Medulla oblongata (tissue), 1 donor: ENCODE measurements at regions not wholly inside any gene's neighbourhood (a gene's known extent, or its start where the extent isn't known, plus 50 kb on each side); places are given as distances from the start of the nearest gene placed in this dataset.
"Not testable (repeated sequence)": the region's sequence is repeated elsewhere in the genome, so short reads cannot be mapped to it uniquely, and the experiment has no call there.

ENCODE experiments used
- DNase-seq: peaks from one replicate; pipeline ENCODE4 v3.0.0-alpha.2; 2015; ENCODE audit errors: extremely low spot score

DNA sequence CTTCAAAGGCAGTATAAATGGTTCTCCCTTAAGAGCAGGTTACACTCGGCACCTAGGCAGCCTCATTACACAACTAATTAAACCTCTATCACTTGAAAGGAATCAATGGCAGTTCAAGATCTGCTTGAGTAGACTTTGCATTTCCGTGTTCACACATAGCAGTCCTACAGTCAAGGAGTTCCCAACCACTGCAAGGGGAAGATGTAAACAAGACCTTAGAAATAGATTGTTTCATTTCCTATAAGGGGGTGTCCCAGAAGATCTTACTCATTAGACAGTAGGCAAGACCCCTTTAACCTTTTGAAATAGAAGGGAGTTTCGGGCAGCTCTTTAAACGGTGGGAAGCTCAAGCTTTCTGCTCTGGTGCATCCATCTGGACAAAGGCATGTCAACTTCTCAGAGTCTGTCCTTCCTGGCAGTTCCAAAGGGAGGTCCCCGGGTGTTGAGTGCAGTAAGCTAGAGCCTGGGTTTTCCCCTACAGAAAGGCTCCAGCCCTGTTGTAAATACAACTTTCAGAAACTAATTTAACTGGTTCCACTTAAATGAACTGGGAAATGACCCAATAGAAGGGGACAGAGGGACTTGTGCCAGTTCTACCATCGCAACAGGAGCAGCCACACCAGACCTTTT, 150.8 kb downstream of the RBMX2 start:
- no peak for DNase-seq

DNA sequence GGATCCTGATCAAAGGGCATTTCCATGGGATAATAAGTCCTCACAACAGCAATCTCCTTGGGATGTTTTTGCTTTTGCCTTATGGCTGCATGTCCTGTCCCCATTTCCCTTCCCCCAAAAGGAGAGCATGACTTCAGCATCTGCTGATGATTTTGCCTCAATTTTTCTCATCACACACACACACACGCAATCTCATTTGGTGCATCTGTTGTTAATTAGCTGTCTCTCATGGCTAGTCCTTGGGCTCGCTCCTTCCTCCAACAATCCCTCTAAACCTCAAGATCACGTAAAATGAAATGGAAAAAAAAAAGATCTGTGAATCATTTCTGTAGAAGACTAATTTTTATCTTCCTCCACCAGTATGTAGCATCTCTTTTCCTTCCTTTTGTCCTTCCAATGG, 153.6 kb downstream of the RBMX2 start:
- DNase-seq = no peak

- no peak for DNase-seq
Measured at GRCh38 chrX:130555757-130556156, 154.0 kb downstream of the RBMX2 start.

DNA sequence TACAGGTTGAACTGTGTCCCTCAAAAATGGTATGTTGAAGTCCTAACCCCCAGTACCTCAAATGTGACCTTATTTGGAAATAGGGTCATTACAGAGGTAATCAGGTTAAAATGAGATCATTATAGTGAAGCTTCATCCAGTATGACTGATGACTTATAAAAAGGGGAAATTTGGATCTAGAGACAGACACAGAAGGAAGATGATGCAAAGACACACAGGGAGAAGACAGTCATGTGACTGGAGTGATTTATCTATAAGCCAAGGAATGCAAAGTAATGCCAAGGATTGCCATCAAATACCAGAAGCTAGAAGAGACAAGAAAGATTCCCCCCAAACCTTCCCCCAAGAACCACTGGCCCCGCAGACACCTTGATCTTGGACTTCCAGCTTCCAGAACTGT, 155.2 kb downstream of the RBMX2 start:
- no peak for DNase-seq

DNA sequence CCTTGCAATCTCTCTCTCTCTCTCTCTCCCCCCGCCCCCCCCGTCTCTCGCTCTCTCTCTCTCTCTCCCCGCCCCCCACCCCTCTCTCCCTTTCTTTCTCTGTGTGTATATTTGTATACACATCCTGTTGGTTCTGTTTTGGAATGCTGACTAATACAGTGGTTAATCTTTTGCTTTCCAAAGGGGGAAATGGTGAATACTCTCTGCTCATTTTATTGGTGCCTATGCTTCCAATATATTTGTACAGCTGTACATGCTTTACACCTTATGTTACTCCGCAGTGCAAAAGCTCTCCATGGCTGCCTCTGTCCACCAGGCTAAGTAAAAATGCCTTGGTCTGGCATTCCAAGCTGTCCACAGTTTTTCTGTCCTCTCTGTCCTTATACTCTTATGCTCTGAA, 158.8 kb downstream of the RBMX2 start:
- no peak for DNase-seq

- DNase-seq = no peak
Measured at GRCh38 chrX:130561930-130562329, 160.1 kb downstream of the RBMX2 start.

GRCh38 chrX:130563476-130563875, 161.7 kb downstream of the RBMX2 start:
- DNase-seq = no peak

DNA sequence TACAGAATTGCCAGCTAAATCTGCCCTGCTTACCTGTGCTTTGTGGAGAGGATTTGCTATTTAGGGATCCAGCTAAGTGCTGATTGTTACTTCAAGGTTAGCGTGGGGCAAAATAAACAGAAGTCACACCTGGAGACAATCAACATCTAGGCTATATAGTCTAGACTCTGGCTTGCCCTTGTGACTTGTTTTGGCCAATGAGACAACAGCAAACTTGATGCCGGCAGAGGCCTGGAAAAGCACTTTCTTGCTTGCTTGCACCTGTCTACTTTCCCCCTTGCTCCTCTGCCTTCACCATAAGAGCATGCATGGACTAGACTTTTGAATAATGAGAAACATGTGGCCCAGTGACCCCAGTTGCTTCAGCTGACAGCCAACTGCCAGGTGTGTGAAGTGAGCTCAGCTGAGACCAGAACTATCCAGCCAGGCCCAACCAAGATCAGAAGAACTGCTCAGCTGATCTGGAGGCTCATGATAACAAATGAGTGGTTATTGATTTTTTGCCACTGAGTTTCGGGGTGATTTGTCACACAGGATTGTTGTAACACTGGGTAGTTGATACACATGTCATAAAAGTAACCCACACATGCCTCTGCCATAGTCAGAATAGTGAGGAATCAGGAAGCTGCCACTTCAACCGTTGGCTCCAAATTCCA, 164.4 kb downstream of the RBMX2 start:
- no peak for DNase-seq

DNA sequence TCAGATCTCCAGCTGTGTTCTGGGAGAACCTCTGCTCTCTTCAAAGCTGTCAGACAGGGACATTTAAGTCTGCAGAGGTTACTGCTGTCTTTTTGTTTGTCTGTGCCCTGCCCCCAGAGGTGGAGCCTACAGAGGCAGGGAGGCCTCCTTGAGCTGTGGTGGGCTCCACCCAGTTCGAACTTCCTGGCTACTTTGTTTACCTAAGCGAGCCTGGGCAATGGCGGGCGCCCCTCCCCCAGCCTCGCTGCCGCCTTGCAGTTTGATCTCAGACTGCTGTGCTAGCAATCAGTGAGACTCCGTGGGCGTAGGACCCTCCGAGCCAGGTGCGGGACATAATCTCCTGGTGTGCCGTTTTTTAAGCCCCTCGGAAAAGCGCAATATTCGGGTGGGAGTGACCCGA, 171.2 kb downstream of the RBMX2 start:
- DNase-seq = not testable (repeated sequence)
